Left ventricle myocardium inferior (tissue), 1 donor: ENCODE measurements at regions not wholly inside any gene's neighbourhood (a gene's known extent, or its start where the extent isn't known, plus 50 kb on each side); places are given as distances from the start of the nearest gene placed in this dataset.

Experiments used
- DNase-seq: peaks from one replicate; pipeline ENCODE4 v3.0.0-alpha.2; 2020
- H3K27ac ChIP-seq: fragments of 200-600 bp; replicated peaks from 2 replicates; pipeline ENCODE4 v1.8.0; 2021
- H3K27me3 ChIP-seq: fragments of 200-600 bp; 2 replicates; pipeline ENCODE4 v1.8.0; 2021; ENCODE audit warnings: low read depth
- H3K36me3 ChIP-seq: fragments of 200-600 bp; 2 replicates; pipeline ENCODE4 v1.8.0; 2021
- H3K4me1 ChIP-seq: fragments of 200-600 bp; 2 replicates; pipeline ENCODE4 v1.8.0; 2021
- H3K4me3 ChIP-seq: fragments of 200-600 bp; 2 replicates; pipeline ENCODE4 v1.8.0; 2021; ENCODE audit warnings: mild to moderate bottlenecking, moderate library complexity
- H3K9me3 ChIP-seq: fragments of 200-600 bp; replicated peaks from 2 replicates; pipeline ENCODE4 v1.8.0; 2021
- intact Hi-C: fragments of 100-400 bp; cut with micrococcal nuclease; formaldehyde crosslinking; loops from one replicate; pipeline ENCODE4 v1.11.0; 2022
- TF ChIP-seq, protein P1 (sequence below): fragments of 200-600 bp; IDR thresholded peaks from 2 replicates; pipeline ENCODE4 v1.8.0; 2021; ENCODE audit warnings: antibody characterized with exemption, mild to moderate bottlenecking, borderline replicate concordance
- donor health status: DM: no; HTN: yes; CAD: no; lungs with severe emphysema.

DNA sequence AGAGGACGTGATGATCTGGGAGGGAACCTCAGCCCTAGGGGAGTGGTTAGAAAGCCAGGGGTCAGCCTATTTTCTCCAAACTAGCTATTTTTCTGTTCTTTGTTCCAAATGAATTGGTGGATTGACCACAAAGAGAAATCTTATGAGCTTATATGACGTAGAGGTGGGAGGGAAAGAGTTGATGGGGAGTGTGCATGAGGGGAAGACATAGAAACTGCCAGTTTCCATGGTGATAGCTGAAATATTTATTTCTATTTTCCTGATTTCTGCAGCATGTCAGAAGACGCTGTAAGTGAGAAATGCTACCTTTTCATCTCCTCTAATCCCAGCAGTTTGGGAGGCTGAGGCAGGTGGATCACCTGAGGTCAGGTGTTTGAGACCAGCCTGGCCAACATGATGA, 51.4 kb upstream of the CISTR start:
- no peak for DNase-seq
- H3K27me3 ChIP-seq = peaks cover 91% of the 10 kb centered on the region
- H3K4me3 ChIP-seq = no peak overlapping the region
- H3K27ac ChIP-seq = no peak overlapping the region
- H3K36me3 ChIP-seq = no peaks in the 10 kb centered on the region
- no peaks in the 10 kb centered on the region for H3K4me1 ChIP-seq
- H3K9me3 ChIP-seq = no peaks in the 10 kb centered on the region
- intact Hi-C loops = no loop called here
- TF ChIP-seq, protein P1, sequence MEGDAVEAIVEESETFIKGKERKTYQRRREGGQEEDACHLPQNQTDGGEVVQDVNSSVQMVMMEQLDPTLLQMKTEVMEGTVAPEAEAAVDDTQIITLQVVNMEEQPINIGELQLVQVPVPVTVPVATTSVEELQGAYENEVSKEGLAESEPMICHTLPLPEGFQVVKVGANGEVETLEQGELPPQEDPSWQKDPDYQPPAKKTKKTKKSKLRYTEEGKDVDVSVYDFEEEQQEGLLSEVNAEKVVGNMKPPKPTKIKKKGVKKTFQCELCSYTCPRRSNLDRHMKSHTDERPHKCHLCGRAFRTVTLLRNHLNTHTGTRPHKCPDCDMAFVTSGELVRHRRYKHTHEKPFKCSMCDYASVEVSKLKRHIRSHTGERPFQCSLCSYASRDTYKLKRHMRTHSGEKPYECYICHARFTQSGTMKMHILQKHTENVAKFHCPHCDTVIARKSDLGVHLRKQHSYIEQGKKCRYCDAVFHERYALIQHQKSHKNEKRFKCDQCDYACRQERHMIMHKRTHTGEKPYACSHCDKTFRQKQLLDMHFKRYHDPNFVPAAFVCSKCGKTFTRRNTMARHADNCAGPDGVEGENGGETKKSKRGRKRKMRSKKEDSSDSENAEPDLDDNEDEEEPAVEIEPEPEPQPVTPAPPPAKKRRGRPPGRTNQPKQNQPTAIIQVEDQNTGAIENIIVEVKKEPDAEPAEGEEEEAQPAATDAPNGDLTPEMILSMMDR = no peak

DNA sequence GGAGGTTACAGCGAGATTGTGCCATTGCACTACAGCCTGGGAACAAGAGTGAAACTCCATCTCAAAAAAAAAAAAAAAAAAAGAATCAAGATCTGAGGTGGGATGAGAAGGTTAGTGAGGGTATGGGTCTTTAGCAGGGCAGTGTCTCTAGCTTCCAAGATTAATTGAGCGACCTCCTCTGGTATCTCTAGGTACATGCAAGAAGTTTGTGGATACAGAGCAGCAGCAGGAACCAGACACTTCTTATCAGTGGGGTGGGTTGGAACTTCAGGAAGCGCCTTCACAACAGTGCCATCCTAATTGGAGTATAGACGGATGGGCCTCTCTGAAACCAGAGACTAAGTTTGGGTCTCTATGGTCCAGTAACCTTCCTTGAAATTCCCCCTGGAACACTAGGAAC, 51.9 kb upstream of the CISTR start:
- TF ChIP-seq, protein P1 = no peak

DNA sequence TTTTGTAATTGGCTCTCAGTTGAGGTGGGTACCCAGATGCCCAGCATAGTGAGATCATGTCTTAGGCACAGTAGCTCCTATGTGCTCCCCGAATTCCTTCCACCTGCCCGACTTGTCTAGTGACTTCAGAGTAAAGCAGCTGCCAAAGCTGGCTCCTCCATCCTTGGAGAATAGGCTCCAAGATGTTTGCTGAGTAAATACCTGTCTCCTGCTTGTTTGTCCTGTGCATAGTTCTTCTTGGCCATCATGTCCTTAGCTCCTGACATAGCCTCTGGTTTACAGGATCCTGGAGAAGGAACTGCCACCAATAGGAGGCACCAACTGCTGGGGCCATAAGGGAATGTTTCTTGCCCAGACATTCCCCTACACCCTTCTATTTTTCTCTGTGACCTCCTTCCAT, 52.6 kb upstream of the CISTR start:
- no peaks in the 10 kb centered on the region for H3K9me3 ChIP-seq
- H3K27ac ChIP-seq = no peak overlapping the region
- no peak for DNase-seq
- no peaks in the 10 kb centered on the region for H3K4me1 ChIP-seq
- H3K4me3 ChIP-seq = no peak overlapping the region
- intact Hi-C loops = no loop called here
- TF ChIP-seq, protein P1 = no peak
- peaks cover 93% of the 10 kb centered on the region for H3K27me3 ChIP-seq
- H3K36me3 ChIP-seq = no peaks in the 10 kb centered on the region

More for the DNA sequence above, 51.9 kb upstream of the CISTR start:
- DNase-seq = no peak
- Histone ChIP-seq H3K4me1 (no peaks in the 10 kb centered on the region), H3K27me3 (peaks cover 92% of the 10 kb centered on the region), H3K9me3 (no peaks in the 10 kb centered on the region), H3K27ac (no peak overlapping the region), H3K4me3 (no peak overlapping the region), H3K36me3 (no peaks in the 10 kb centered on the region)
- intact Hi-C loops = no loop called here

DNA sequence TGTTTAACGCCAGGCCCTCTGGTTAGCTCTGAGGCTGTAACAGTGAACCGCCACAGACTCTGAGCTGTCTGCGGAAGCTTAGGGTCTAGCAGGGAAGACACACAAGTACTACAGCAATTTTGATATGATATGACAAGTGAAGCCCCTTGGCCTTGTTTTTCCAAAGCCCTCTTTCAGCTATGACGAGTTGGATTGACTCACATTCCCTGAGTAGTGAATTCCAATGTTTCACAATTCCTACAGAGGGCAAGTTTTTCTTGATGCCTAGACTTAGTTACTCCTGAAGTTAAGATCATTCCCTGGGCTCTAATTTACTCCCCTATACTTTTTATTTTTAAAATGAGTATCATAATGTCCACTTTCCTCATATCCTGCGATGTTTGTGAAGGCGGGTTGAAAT, 53.3 kb upstream of the CISTR start:
- H3K36me3 ChIP-seq = no peaks in the 10 kb centered on the region
- DNase-seq = no peak
- no peak overlapping the region for H3K4me3 ChIP-seq
- H3K27me3 ChIP-seq = peaks cover 93% of the 10 kb centered on the region
- no peaks in the 10 kb centered on the region for H3K4me1 ChIP-seq
- TF ChIP-seq, protein P1 = no peak
- no peak overlapping the region for H3K27ac ChIP-seq
- H3K9me3 ChIP-seq = no peaks in the 10 kb centered on the region
- intact Hi-C loops = no loop called here

DNA sequence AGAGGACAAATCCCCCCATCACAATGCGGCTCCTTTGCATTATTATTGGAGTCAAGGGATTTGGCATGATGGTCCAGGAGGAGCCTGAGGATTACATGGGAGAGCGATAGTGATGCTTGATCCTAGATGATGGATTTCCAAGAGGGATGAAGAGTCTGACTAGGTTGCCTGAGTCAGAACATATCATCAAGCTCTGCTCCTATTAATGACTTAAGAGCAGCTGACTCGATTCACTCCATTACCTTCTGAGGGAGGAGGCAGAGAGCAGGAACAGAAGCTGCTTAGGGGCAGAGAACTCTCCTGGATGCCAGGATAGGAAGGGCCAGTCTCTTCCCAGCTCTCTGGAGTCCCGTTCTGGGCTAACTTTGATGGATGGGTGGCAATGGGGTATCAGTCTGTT, 54.0 kb upstream of the CISTR start:
- H3K27me3 ChIP-seq = peaks cover 94% of the 10 kb centered on the region
- intact Hi-C loops = no loop called here
- no peaks in the 10 kb centered on the region for H3K4me1 ChIP-seq
- no peak for DNase-seq
- TF ChIP-seq, protein P1 = no peak
- H3K36me3 ChIP-seq = no peaks in the 10 kb centered on the region
- no peaks in the 10 kb centered on the region for H3K9me3 ChIP-seq
- H3K27ac ChIP-seq = no peak overlapping the region
- no peak overlapping the region for H3K4me3 ChIP-seq

DNA sequence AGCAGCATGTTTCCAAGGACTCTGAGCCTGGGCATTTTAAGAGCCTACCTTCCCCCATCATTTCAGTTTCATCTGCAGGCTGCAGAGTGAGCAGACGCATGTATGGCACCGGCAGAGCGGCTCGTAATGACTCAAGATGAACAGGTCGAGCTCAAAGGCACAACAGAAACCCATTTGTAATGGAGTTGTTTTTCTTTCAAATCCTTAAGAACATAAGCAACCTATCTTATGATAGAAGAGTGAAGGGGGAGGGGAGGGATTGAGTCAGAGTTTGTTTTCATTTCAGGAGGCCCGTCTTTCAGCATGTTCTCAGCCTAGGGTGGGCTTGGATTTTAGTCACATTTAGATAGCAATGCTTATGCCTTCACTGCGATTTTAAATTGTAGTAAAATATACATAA, 54.9 kb upstream of the CISTR start:
- intact Hi-C loops = no loop called here
- H3K27ac ChIP-seq = no peak overlapping the region
- DNase-seq = no peak
- H3K27me3 ChIP-seq = peaks cover 95% of the 10 kb centered on the region
- H3K9me3 ChIP-seq = peaks cover 6% of the 10 kb centered on the region
- TF ChIP-seq, protein P1 = no peak
- H3K36me3 ChIP-seq = no peaks in the 10 kb centered on the region
- H3K4me1 ChIP-seq = no peaks in the 10 kb centered on the region
- H3K4me3 ChIP-seq = no peak overlapping the region
